Activated CD8-positive, alpha-beta memory T cell treated with anti-CD3 and anti-CD28 coated beads, Interleukin-2, amount 50 U/mL, for 1 hour (primary cell): ENCODE measurements at regions not wholly inside any gene's neighbourhood (a gene's known extent, or its start where the extent isn't known, plus 50 kb on each side); places are given as distances from the start of the nearest gene placed in this dataset.
"Not testable (repeated sequence)": the region's sequence is repeated elsewhere in the genome, so short reads cannot be mapped to it uniquely, and the experiment has no call there.

Experiments used
- DNase-seq: peaks from one replicate; pipeline ENCODE4 v3.0.0-alpha.2; 2020; ENCODE audit errors: extremely low read depth

DNA sequence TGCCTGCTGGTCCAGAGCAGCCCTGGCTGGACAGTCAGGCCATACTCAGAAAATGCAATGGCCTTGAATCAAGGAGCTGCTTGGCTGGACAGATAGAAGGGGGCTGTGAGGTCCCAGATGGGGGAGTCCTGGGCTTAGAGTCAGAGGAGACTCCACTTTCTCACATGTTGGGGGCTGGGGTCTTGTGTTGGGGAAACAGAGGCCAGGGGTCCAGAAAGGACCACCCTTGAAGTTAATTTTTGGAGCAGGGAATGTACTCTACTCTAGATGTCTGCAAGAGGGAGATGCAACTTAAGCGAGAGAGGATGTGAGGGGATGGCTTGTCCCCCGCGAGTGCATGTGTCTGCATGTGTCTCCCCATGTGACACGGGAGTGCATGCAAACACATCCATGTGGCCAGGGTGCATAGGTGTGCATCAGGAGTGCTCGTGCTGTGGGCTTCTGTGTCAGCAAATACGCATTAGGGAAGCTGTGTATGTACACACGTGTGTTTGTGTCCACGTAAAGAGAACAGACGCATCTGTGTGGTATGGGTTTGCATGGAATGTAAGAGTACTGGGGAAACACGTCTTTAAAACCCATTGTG, 303.2 kb downstream of the MYCN start:
- DNase-seq, result no peak

DNA sequence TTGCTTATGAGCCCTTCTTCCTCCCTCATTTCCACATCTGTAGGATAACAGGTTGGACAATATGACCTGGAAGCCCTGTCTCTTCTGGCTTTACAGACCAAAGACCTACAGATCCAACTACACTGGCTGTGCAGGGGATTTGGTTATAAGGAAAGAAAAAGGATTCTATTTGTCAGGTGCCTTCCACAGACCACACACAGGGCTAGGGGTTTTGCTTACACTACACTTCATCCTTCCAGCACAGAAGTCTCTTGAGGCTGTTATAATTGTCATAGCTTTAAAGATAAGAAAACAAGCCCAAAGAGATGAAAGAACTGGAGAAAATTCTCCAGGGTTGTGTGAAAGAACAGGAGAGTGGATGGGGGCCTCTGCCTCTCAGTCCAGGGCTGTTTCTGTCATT, 302.6 kb downstream of the MYCN start:
- DNase-seq, result no peak

DNA sequence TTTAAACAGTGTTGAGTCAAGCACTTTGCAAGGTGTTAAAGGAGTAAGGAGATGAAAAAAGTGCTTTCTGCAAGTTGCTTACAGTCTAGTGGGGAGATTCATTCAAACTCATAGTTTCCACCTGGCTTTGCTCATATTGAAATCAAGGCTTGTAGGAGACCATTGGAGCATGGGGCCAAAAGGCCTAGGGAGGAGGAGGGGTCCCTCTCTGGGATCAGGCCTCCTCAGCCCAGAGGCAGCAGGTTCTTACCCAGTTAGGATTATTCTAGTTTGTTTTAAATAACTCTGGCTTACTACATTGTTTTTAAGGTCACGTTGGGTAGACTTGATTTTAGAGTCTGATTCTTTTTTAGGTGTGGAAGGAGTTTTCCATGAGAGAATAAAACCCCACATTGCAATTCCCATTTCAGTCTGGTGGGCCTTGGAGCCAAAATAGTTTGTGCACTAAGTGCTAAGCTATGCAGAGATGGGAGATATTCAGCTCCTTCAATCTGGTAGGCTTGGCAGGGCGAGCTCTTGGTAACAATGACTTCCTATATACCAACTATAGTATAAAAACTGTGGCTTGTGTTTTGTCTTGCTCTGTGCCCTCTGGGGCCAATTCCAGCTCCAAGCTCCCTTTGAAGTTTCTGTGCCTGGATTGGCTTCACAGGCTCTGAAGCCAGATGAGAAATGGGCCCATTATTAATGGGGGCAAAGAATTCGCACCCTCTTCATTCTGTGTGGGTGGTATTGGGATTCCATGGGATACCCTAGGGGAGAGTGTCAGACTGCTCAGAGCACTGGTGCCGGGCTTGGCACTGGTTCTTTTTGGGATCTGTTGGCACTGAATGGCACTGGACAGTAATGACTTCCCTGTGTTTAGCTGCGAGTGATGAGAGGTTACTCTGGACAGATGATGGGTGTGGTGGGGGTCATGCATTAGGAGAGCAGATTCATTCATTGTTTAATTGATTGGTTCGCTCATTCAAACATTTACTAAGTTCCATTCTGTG, 301.1 kb downstream of the MYCN start:
- no peak for DNase-seq

DNA sequence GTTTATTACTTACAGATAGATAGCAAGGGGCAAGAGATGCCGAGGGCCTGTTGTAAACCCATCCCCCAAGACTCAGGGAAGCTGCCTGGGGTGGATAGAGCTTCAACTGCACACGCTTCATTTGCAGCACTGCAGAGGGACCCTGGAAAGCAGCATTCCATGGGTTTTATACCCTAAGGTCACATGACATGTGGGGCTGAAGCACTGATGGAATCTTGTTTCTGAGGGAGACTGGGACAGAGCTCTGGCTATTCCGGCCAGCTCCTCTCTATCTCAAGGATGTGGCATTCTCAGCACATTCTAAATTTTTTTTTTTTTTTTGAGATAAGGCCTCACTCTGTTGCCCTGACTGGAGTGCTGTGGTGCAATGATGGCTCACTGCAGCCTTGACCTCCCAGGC, 300.1 kb downstream of the MYCN start:
- no peak for DNase-seq

DNA sequence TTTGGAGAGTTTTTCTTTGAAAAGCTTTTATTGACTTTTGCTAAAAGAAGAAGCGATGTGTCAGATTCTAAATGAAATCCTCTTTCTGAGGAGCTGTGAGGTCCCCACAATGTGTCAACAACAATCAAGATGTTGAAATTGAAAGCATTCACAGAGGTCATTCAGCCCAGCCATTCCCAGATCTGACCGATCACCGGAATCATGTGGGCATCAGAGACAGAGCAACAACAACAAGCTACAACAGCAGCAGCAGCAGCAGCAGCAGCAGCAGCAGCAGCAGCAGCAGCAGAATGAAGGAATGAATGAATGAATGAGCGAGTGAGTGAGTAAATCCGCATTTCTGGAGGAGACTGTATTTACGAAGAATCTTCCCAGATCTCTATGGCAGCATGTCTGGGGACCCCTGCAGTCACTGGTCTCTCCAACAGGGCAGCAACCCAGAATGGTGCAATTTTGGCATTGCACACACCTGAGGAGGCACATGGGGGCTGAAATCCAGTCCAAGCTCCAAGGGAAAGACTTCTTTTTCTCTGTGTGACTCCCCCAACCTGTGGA, 299.0 kb downstream of the MYCN start:
- no peak for DNase-seq

DNA sequence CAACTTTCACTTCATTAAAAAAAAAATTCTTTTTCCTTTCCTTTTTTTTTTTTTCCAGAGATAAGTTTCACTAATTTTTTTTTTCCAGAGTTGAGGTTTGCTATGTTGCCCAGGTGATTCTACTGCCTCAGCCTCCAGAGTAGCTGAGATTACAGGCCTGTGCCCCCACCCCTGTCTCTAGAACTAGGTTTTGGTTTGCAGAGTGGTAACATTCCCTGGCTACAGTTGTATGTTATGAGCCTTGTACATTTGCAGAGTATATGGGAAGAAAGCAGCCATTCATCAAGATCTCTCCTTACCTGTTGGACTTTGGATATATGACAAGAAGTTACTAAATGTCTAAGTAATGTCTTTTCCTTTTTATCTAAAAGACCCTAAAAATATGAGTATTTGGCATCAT, 298.4 kb downstream of the MYCN start:
- no peak for DNase-seq

DNA sequence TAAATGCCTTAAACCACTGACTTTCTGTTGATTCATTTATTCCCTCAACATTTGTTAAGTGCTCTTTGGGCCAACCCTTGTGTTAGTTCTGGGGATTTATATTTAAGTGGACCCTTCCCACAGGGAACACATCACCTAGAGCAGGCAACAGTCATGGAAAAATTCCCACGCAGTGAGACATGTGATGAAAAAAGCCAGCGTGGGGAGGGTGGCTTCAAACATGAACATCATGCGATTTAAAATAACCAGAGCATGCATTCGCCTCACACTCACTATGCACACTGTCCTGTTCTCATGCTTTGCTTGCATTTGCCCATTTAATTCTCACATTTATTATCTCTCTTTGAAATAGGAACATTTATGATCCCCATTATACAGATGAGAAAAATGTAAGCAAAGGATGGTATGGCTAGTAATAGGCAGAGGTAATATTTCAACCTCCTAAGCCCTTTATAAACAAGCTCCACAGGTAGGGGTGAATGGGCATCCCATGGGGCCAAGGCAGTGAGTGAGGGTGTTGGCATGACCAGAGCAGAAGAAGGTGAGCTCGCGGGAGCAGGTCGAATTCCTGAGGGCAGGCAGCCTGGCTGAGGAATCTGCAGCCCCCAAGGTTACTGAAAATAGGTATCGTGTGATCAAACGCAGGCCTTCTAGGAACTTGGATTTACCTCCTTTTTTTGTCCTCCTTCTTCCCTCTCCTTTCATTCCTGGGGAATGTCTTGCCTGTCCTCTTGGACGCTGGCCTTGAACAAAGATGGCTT, 297.8 kb downstream of the MYCN start:
- DNase-seq, result no peak

DNA sequence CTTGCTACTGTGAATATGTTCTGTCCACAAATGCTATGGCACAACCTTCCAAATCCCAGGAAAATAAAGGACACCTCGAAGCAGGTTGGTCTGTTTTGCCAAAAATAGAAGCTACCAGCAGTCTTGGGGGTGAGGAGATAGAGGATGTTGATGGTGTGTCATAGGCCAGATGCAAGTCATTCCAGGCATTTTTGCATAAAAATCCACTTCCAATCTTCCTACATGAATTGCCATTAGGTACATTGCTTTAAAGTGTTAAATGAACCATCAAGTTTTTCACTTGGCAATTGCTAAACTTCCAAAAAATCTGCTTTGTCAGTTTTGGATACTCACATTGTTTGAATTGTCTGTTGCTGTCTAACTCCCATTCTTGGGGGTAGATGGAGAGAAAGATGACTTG, 295.4 kb downstream of the MYCN start:
- no peak for DNase-seq

DNA sequence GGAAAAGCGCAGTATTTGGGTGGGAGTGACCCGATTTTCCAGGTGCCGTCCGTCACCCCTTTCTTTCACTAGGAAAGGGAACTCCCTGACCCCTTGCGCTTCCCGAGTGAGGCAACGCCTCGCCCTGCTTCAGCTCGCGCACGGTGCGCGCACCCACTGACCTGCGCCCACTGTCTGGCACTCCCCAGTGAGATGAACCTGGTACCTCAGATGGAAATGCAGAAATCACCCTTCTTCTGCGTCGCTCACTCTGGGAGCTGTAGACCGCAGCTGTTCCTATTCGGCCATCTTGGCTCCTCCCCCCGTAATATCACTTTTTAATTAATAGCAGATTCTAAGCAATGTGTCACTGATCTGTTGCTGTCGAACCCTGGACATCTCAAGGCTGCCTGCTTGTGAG, 294.9 kb downstream of the MYCN start:
- DNase-seq, result not testable (repeated sequence)

DNA sequence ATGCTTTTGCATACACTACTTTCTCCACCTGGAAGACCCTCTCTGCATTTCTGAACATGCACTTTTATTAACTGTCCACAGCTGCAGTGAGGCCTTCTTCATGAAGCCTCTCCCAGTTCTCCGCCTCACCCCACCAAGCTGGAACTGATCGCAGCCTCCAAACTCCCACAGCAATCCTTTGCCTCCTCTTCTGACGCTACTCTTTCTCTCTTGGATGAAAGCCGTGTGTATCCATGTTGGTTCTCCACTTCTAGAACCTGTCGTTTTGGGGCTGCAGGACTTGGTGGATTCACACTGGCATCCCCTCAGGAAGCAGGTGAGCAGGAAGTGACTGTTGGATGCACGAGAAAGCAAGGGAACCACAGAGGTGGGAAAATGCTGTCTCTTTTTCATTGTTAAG, 288.6 kb downstream of the MYCN start:
- no peak for DNase-seq

DNA sequence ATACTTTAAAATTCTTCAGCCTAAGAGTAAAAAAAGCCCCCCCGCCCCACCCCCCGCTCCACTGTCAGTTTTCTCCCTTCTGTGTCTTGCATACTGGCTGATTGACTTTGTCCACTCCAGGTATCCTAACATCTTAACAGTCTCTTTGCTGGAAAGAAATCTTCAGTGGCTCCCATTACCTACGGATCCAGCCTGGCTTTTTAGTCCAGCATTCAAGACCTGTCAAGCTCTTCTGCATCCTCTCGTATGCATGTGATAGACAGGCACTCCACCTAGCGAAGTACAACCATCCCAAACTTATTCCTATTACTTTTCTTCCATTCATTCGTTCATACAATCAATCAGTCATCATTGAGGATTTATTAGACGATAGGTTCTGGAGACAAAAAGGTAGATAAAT, 288.1 kb downstream of the MYCN start:
- DNase-seq, result no peak

DNA sequence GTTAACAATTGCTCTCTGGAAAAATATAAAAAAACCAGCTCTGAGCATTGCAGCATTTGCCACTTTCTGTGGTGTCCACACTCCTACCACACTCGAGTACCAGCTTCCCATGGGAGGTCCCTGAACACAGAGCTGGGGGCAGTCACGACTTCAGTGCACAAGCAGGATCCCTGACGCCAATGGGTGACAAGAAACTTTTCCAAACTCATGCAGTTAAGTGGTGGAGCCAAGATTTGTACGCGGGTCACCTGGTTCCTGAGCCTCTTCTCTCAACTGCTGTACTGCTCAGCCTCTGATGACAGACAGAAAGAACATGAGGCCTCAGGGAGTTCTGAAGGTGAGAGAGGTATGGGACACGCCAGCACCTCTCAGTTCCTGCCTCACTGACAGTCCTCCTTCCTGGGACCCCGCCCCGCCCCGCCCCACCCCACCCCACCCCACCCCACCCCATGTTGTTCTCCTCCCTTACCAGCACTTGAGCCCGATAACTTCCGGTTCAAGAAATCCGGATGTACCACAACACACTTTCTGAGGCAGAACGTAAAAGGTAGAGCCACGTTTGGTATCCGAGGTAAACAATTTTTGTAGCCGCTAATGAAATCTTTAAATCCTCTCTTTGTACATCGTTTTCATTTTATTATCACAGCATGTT, 287.6 kb downstream of the MYCN start:
- no peak for DNase-seq

DNA sequence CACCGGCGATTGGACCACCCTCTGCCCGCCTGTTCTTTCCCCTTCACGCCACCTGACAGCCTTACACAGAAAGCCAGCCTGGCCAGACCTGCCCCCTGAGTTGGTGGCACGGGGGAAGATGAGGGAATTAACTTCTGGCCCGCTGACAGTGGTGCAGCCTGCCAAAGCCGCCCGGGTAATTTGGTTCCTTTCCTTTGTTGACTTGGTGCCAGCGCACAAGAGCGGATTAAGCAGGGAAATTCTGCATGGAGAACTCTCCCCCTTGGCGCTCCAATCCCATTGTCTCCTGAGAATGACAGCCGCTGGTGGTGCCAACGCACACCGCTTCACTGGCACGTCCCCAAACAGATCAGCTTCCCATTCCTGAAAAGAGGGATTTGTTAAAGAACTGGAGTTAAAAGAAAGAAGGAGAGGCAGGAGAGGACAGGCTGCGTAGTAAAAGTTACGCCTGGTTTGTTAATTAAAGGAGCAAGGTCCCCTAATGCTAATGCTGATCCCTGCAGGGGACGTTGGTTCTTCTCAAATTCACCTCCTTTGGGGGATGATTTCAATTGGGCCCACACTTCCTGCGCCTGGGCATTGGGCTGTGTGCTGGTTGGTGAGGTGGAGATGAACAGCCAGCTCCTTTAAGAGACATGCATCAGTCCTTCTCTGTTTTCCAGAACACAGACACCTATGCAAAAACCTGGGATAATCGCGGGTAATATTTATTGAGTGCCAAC, 286.8 kb downstream of the MYCN start:
- no peak for DNase-seq

DNA sequence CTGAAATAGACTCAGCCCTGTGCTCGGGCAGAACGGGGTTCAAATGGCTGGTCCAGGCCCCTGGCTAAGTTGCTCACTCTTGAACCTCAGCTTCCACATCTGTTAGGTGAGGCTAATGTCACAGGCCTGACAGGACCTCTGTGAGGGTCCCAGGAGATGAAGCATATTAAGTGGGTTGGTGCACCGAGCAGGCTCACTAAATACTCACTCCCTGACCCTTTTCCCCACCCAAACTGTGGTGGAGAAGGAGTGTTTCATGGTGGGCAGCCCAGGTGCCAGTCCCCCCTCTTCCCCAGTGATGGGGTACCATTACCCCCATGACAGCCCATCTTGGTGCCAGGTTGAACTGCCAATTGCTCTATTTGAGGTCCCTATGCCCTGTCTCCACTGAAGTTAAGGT, 286.0 kb downstream of the MYCN start:
- DNase-seq, result no peak

DNA sequence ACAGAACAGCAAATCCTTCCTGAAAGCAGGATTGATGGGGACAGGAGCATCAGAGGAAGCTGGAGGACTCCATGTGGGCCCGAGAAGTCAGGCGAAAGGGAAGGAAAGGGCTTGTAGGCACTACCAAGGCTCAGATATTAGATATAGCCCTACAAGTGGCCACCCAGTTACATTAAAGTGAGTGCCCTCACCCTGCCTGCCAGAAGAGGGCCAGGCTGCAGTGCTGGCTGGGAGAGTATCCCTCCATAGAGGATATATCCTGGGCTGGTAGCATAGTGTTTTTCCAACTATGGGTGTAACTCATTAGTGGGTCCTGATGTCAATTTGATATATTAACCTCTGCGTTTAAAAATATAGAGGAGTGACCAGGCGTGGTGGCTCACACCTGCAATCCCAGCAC, 285.2 kb downstream of the MYCN start:
- no peak for DNase-seq

DNA sequence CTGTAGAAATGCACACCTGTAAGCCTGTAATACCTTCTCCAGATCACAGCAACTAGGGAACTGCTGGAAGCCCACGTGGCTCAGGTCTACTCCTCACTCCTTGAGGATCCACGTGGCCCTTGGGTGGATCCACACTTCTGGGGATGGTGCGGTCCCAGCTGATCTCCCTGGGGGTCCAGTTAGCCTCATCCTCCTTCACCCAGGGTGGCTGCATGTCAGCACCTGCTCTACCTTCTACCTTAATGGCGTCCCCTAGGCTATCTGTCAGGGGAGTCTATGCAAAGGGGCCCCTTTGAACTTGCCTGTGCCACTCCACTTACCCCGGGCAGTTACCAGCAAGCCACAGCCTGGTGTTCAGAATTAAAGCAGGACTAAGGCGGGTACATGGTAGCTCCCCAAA, 284.7 kb downstream of the MYCN start:
- DNase-seq, result no peak

DNA sequence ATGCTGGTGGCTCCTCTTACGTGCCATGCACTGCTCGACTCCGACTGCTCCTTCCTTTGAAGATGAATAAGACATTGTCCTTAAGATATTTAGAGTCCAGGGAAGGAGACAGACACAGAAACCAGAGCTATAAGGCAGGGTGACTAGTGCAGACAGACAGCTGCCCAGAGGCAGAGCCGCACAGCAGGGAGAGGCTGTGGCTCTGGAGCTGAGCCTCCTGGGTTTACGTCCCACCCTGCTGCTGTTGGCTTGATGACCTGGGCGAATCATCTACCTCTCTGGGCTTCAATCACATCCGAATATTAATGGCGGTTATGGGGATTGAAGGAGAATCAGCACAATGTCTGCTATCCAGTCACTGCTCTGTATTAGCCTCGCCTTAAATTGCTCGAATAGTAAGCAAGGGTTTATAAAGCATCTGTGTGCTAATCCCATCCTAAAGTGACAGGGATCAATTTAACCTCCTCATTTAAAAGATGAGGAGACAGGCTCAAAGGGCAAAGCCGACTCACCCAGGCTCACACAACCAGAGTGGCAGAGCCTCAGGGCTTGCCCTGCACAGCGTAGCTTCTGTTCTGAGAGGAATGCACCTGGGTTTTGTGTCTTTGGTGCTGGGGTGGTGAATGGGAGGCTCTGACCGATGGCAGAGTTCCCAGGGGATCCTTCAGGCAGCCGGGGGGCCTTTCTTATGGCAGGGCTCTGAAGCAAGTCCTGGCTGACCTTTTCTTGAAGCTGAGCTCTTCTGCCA, 284.1 kb downstream of the MYCN start:
- no peak for DNase-seq

DNA sequence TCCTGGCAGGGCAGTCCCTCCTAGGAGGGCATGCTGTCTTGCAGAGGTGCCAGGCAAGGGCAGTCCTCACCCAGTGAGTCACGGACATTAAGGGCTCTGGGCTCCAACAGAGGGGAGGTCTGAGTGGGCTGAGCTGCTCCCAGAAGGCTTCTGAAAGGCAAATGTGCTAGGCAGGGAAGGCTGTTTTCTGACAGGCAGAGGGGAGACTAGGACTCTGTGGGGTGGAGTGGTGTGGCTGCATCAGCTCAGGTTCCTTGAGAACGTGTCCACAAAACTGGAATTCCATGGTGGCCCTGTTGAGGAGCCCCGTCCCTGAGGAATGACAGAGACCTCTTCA, 283.5 kb downstream of the MYCN start:
- no peak for DNase-seq

DNA sequence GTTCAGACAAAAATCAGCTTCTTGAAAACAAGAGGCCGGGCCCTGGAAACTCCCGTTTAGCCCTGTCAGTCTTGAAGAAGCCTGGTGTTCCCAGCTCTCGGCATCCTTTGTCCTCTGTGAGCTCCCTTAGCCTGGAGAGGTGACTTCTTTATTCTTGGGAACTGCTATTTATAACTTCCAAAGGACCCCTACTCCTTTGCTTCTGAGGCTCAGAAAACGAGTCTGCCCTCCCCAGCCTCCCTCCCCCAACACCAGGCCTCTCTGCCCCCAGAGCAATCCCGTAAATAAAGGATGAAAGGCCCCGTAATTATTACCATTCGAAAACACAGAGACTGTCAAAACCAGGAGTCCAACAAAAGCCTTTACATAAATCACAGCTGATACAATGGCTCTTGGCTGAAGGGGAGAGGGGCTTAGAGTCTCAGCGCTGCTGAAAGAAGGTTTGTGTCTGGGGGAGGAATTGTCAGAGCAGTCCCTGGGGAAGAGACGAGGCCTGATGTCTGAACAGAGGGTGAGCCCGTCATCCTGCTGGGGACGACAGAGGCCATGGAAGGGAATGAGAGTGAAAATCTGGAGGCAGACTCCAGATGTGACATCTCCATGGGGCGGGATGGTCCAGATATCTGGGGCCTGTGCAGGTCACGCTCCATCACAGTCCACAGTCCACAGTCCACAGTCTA, 283.0 kb downstream of the MYCN start:
- no peak for DNase-seq

DNA sequence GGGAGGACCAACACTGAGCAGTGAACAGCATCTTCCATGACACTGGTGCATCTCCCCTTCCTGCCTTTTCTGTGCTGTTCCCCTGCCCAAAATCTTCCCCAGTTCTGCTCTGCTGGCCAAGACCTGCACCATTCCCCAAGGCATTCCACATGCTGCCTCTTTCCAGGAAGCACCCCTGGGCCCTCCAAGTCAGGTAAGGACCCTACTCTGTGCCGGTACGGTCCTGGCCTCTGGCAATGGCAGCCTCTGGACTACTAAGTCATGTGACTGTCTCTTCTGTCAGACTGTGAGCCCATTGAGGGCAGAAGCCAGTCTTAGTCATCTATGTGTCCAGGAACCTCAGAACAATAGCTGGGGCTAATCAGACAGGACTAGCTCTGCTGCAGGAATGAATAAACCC, 282.0 kb downstream of the MYCN start:
- DNase-seq, result no peak
